LoVo (cell line): ENCODE measurements at regions not wholly inside any gene's neighbourhood (a gene's known extent, or its start where the extent isn't known, plus 50 kb on each side); places are given as distances from the start of the nearest gene placed in this dataset.

Experiments
- DNase-seq: peaks from one replicate; pipeline ENCODE4 v3.0.0-alpha.2; 2016; ENCODE audit warnings: low spot score

GRCh38 chr18:24734058-24734457 lies 273.6 kb downstream of the HRH4 start:
- DNase-seq = peak; percentile 34

GRCh38 chr18:24735624-24736231 lies 275.3 kb downstream of the HRH4 start:
- DNase-seq = no peak

GRCh38 chr18:24736662-24737330 lies 276.4 kb downstream of the HRH4 start:
- no peak for DNase-seq

- DNase-seq = no peak
These were observed 280.4 kb downstream of the HRH4 start for GRCh38 chr18:24740829-24741228.

- no peak for DNase-seq
These were observed 280.9 kb downstream of the HRH4 start for GRCh38 chr18:24741321-24741720.

GRCh38 chr18:24741965-24742724 lies 281.7 kb downstream of the HRH4 start:
- DNase-seq = no peak

GRCh38 chr18:24754583-24755253 lies 294.3 kb downstream of the HRH4 start:
- no peak for DNase-seq

- DNase-seq = no peak
These were observed 295.9 kb downstream of the HRH4 start for GRCh38 chr18:24756385-24756784.

GRCh38 chr18:24757134-24757533 lies 296.7 kb downstream of the HRH4 start:
- DNase-seq = no peak

GRCh38 chr18:24761765-24762164 lies 301.3 kb downstream of the HRH4 start:
- no peak for DNase-seq

GRCh38 chr18:24762511-24762910 lies 302.1 kb downstream of the HRH4 start:
- no peak for DNase-seq

- DNase-seq = no peak
These were observed 303.5 kb downstream of the HRH4 start for GRCh38 chr18:24763765-24764513.

GRCh38 chr18:24764766-24765165 lies 304.3 kb downstream of the HRH4 start:
- no peak for DNase-seq

- no peak for DNase-seq
These were observed 305.9 kb downstream of the HRH4 start for GRCh38 chr18:24766376-24766775.

- no peak for DNase-seq
These were observed 310.0 kb downstream of the HRH4 start for GRCh38 chr18:24770311-24771024.

- no peak for DNase-seq
These were observed 310.9 kb downstream of the HRH4 start for GRCh38 chr18:24771300-24771699.

- no peak for DNase-seq
These were observed 312.7 kb downstream of the HRH4 start for GRCh38 chr18:24773101-24773500.

- DNase-seq = no peak
These were observed 315.6 kb downstream of the HRH4 start for GRCh38 chr18:24776019-24776418.

GRCh38 chr18:24778810-24779418 lies 318.5 kb downstream of the HRH4 start:
- DNase-seq = peak; percentile 11

GRCh38 chr18:24782566-24782965 lies 322.1 kb downstream of the HRH4 start:
- DNase-seq = no peak

GRCh38 chr18:24785019-24785418 lies 324.6 kb downstream of the HRH4 start:
- no peak for DNase-seq
